Naive thymus-derived CD4-positive, alpha-beta T cell (primary cell): ENCODE measurements at regions not wholly inside any gene's neighbourhood (a gene's known extent, or its start where the extent isn't known, plus 50 kb on each side); places are given as distances from the start of the nearest gene placed in this dataset.
"Not testable (repeated sequence)": the region's sequence is repeated elsewhere in the genome, so short reads cannot be mapped to it uniquely, and the experiment has no call there.

Experiments used
- ATAC-seq: fragments of 150-1000 bp; cut with Tn5 transposase; 2 replicates; pipeline ENCODE4 v1.10.0; 2021; ENCODE audit warnings: mild to moderate bottlenecking, moderate library complexity
- CTCF ChIA-PET: fragments of 350-600 bp; sonication (Branson Sonifier 250); formaldehyde crosslinking; loops from one replicate; lab custom pipeline; 2021; ENCODE audit warnings: antibody characterized with exemption; lab: Charles Lee
- POLR2A ChIA-PET: fragments of 350-600 bp; sonication (Branson Sonifier 250); formaldehyde crosslinking; loops from one replicate; lab custom pipeline; 2021; ENCODE audit warnings: antibody characterized with exemption, inconsistent platforms; lab: Charles Lee
- DNase-seq, 9 donors: peaks; one replicate each; pipeline versions ENCODE4 v3.0.0 to v3.0.0-alpha.2; 2020 to 2022; ENCODE audit warnings: mixed read lengths in 1 of 9
- H3K27ac ChIP-seq: one replicate; pipeline ENCODE4 v1.7.0; 2013; ENCODE audit warnings: mild to moderate bottlenecking, low read depth, low read length, moderate library complexity
- H3K27me3 ChIP-seq, 2 donors: one replicate each; pipeline ENCODE4 v1.7.0; 2013; ENCODE audit warnings: low read length in 2 of 2, mild to moderate bottlenecking in 2 of 2, moderate library complexity in 2 of 2; ENCODE audit not compliant: control insufficient read depth in 2 of 2, insufficient read depth in 2 of 2
- H3K36me3 ChIP-seq, 3 experiments: 1 replicate in 2 of 3; 2 replicates in 1 of 3; pipeline ENCODE4 v1.7.0; 2013; ENCODE audit warnings: low read length in 3 of 3, mild to moderate bottlenecking in 3 of 3, moderate library complexity in 1 of 3; ENCODE audit not compliant: insufficient read depth in 3 of 3, control insufficient read depth in 2 of 3
- H3K4me1 ChIP-seq, 2 donors: one replicate each; pipeline ENCODE4 v1.7.0; 2013; ENCODE audit warnings: low read length in 2 of 2, mild to moderate bottlenecking in 2 of 2, moderate library complexity in 1 of 2; ENCODE audit not compliant: control insufficient read depth in 2 of 2, insufficient read depth in 2 of 2
- H3K4me3 ChIP-seq: 2 replicates; pipeline ENCODE4 v1.7.0; 2013; ENCODE audit warnings: mild to moderate bottlenecking, low read length
- H3K9me3 ChIP-seq, 3 experiments: 1 replicate in 2 of 3; 2 replicates in 1 of 3; pipeline ENCODE4 v1.7.0; 2013; ENCODE audit warnings: low read length in 3 of 3; ENCODE audit not compliant: control insufficient read depth in 2 of 3
- H3K27ac Mint-ChIP-seq, 9 donors: one replicate each; pipeline ENCODE4 v1.8.0; 2020 to 2022; ENCODE audit warnings: mixed read lengths in 9 of 9, mild to moderate bottlenecking in 8 of 9, moderate library complexity in 5 of 9, inconsistent platforms in 2 of 9
- H3K27me3 Mint-ChIP-seq, 5 donors: one replicate each; pipeline ENCODE4 v1.8.0; 2021 to 2022; ENCODE audit warnings: mixed read lengths in 5 of 5, mild to moderate bottlenecking in 1 of 5
- H3K36me3 Mint-ChIP-seq, 5 donors: one replicate each; pipeline ENCODE4 v1.8.0; 2020 to 2022; ENCODE audit warnings: mixed read lengths in 5 of 5, mild to moderate bottlenecking in 3 of 5, inconsistent platforms in 1 of 5
- H3K4me1 Mint-ChIP-seq, 7 donors: one replicate each; pipeline ENCODE4 v1.8.0; 2020 to 2022; ENCODE audit warnings: mixed read lengths in 7 of 7, mild to moderate bottlenecking in 3 of 7, inconsistent platforms in 1 of 7
- H3K4me3 Mint-ChIP-seq, 10 donors: one replicate each; pipeline ENCODE4 v1.8.0; 2020 to 2022; ENCODE audit warnings: mild to moderate bottlenecking in 10 of 10, mixed read lengths in 10 of 10, moderate library complexity in 6 of 10, inconsistent platforms in 2 of 10
- H3K9me3 Mint-ChIP-seq, 11 donors: one replicate each; pipeline ENCODE4 v1.8.0; 2020 to 2022; ENCODE audit warnings: mixed read lengths in 11 of 11, mild to moderate bottlenecking in 4 of 11, inconsistent platforms in 1 of 11, moderate library complexity in 1 of 11
- intact Hi-C, 2 donors: fragments of 100-400 bp; cut with micrococcal nuclease; formaldehyde crosslinking; loops; one replicate each; pipeline ENCODE4 v1.15.1; 2023

DNA sequence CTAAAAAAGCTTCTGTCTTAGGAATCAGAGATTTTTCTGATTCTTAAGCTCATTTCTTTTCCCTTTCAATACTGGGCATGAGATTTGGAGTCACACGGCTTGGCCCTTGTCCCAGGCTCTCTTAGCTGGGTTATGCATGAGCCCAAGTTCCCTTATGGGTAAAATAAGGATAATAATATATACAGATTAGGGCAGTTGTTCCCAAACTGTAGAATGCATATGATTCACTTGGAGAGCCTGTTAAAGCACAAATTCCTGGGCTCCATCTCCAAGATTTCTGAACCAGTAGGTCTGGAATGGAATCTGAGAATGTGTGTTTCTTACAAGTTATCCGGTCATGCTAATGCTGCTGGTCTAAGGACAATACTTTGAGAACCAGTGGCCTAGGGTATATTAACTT, 154.0 kb downstream of the REEP3 start:
- intact Hi-C loops: no loop called here
- H3K27me3 Mint-ChIP-seq: peaks cover 0 to 13% (median 0%) of the 10 kb centered on the region in 5 donors
- no peaks in the 10 kb centered on the region for H3K9me3 ChIP-seq
- no peaks in the 10 kb centered on the region for H3K4me1 Mint-ChIP-seq
- DNase-seq: no peak
- ATAC-seq: no peak
- H3K4me3 Mint-ChIP-seq: no peak overlapping the region
- CTCF ChIA-PET: no interaction called here
- no peak overlapping the region for H3K27ac Mint-ChIP-seq
- POLR2A ChIA-PET: no interaction called here
- no peak overlapping the region for H3K4me3 ChIP-seq
- H3K27ac ChIP-seq: no peak overlapping the region
- no peaks in the 10 kb centered on the region for H3K36me3 Mint-ChIP-seq
- H3K27me3 ChIP-seq: no peaks in the 10 kb centered on the region
- H3K36me3 ChIP-seq: no peaks in the 10 kb centered on the region
- H3K4me1 ChIP-seq: no peaks in the 10 kb centered on the region
- H3K9me3 Mint-ChIP-seq: no peaks in the 10 kb centered on the region

DNA sequence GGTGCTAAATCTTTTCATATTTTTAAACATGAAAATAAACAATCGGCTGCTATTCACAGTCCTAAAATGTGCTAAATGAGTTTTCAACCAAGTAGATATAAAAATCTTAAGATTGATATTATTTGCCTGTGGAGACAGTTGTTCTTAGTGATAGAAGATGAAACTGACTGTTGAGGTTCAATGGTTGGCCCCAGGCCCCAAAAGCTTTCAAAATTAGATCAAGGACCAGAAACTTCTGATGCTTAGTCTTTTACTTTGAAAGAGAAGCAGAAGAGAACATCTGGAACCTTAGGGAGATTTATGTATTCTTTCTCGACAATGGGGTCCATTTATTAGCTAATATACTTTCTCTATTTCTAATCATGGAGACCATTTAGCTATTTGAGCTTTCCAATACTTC, 155.8 kb downstream of the REEP3 start:
- Histone ChIP-seq H3K27ac (no peak overlapping the region), H3K9me3 (no peaks in the 10 kb centered on the region), H3K4me3 (no peak overlapping the region), H3K36me3 (no peaks in the 10 kb centered on the region), H3K27me3 (no peaks in the 10 kb centered on the region), H3K4me1 (no peaks in the 10 kb centered on the region)
- H3K4me3 Mint-ChIP-seq: no peak overlapping the region
- CTCF ChIA-PET: interaction anchor here (0.6 kb wide), 1 partner anchor 27 kb away, joined by 3 read pairs; no protein-coding TSS in a partner anchor
- DNase-seq (no peak), ATAC-seq (no peak)
- intact Hi-C loops: no loop called here
- H3K9me3 Mint-ChIP-seq: peaks cover 0 to 3% (median 0%) of the 10 kb centered on the region in 11 donors
- H3K27ac Mint-ChIP-seq: no peak overlapping the region
- no peaks in the 10 kb centered on the region for H3K36me3 Mint-ChIP-seq
- H3K27me3 Mint-ChIP-seq: peaks cover 0 to 4% (median 0%) of the 10 kb centered on the region in 5 donors
- POLR2A ChIA-PET: no interaction called here
- no peaks in the 10 kb centered on the region for H3K4me1 Mint-ChIP-seq

DNA sequence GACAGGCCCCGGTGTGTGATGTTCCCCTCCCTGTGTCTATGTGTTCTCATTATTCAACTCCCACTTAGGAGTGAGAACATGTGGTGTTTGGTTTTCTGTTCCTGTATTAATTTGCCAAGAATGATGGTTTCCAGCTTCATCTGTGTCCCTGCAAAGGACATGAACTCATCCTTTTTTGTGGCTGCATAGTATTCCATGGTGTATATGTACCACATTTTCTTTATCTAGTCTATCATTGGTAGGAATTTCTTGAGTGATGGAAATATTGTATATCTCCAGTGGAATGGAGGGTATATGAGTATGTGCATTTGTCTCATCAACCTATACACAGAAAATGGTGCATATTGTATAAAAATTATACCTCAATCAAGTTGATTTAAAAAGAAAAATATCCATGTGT, 159.3 kb downstream of the REEP3 start:
- DNase-seq, H3K27me3 ChIP-seq, ATAC-seq, H3K27ac Mint-ChIP-seq, CTCF ChIA-PET, H3K4me1 ChIP-seq, H3K27me3 Mint-ChIP-seq, POLR2A ChIA-PET, H3K9me3 ChIP-seq, H3K36me3 Mint-ChIP-seq, H3K4me3 ChIP-seq, H3K9me3 Mint-ChIP-seq, H3K27ac ChIP-seq, H3K4me3 Mint-ChIP-seq, H3K36me3 ChIP-seq, intact Hi-C loops: not testable (repeated sequence)
- peaks cover 0 to 12% (median 0%) of the 10 kb centered on the region in 7 donors for H3K4me1 Mint-ChIP-seq

DNA sequence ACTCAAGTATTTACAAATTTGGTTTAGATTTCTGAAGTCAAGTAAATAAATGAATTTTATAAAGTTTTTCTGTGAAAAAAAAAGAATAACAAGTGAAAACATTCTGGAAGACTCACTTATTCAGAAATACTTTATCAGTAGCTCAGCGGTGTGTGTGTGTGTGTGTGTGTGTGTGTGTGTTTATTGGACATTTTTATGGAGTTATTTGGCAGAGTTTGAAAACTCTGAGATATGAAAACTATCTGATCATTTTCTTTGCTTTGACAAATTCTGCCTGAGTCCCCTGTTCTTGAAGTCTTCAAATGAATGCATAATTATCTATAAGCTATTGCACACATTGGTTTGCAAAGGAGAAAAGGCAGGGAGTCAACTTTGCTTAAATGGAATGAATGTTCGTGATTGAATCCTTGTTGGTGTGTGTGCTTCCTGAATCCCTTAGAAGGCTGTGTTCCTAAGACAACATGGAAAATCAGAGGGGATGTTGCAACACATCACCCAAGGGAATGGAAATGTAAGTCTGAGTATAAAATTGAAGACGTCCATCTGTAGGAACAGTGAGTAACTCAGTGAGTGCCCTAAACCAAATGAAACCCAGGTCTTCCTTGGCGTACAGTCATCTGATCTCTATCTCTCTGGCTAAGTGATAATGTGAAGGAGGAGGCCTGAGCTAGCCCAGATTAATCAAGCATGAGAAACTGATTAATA, 160.9 kb downstream of the REEP3 start:
- Histone ChIP-seq H3K4me1 (no peaks in the 10 kb centered on the region), H3K27me3 (no peaks in the 10 kb centered on the region), H3K9me3 (no peaks in the 10 kb centered on the region), H3K4me3 (no peak overlapping the region), H3K36me3 (no peaks in the 10 kb centered on the region), H3K27ac (no peak overlapping the region)
- POLR2A ChIA-PET: no interaction called here
- CTCF ChIA-PET: no interaction called here
- H3K4me1 Mint-ChIP-seq: peaks cover 0 to 12% (median 0%) of the 10 kb centered on the region in 7 donors
- ATAC-seq (no peak), DNase-seq (no peak)
- no peaks in the 10 kb centered on the region for H3K36me3 Mint-ChIP-seq
- H3K27ac Mint-ChIP-seq: no peak overlapping the region
- peaks cover 0 to 13% (median 6%) of the 10 kb centered on the region in 5 donors for H3K27me3 Mint-ChIP-seq
- intact Hi-C loops: no loop called here
- H3K9me3 Mint-ChIP-seq: peaks cover 0 to 3% (median 0%) of the 10 kb centered on the region in 11 donors
- no peak overlapping the region for H3K4me3 Mint-ChIP-seq

DNA sequence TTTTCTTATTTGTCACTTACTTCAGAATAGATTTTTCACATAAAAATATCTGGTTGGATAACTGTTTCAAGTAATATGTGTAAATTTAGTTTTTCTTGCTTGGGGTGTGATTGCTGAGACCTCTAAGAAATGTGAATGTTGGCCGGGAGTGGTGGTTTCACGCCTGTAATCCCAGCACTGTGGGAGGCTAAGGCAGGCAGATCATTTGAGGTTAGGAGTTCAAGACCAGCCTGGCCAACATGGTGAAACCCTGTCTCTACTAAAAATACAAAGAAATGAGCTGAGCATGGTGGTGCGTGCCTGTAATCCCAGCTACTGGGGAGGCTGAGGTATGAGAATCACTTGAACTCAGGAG, 161.5 kb downstream of the REEP3 start:
- POLR2A ChIA-PET, H3K4me3 ChIP-seq, H3K9me3 Mint-ChIP-seq, DNase-seq, H3K27ac ChIP-seq, H3K36me3 Mint-ChIP-seq, H3K36me3 ChIP-seq, CTCF ChIA-PET, H3K27ac Mint-ChIP-seq, H3K4me1 ChIP-seq, H3K9me3 ChIP-seq, H3K4me3 Mint-ChIP-seq, H3K27me3 ChIP-seq, intact Hi-C loops, ATAC-seq: not testable (repeated sequence)
- Mint-ChIP-seq H3K4me1 (peaks cover 0 to 12% (median 0%) of the 10 kb centered on the region in 7 donors), H3K27me3 (peaks cover 0 to 13% (median 8%) of the 10 kb centered on the region in 5 donors)

DNA sequence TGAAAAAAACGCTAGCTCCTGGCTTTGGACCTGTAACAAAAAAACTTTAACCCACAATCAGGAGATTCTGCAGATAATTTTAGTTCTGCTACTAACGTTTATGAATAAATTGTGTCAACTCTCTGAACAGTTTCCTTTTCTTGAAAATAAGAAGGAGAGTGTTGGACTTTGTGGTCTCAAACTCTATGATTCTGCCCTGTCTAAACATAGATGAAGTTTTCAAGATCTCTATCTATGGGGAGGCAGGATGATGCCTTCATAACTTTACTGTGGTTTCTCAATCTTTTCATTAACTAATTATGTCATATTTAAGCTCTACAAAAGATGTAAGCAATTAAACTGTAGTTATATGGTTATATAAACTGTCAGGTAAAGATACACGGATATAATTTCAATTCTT, 162.0 kb downstream of the REEP3 start:
- no peaks in the 10 kb centered on the region for H3K36me3 ChIP-seq
- ChIA-PET POLR2A (no interaction called here), CTCF (no interaction called here)
- H3K4me3 ChIP-seq: no peak overlapping the region
- no peaks in the 10 kb centered on the region for H3K36me3 Mint-ChIP-seq
- H3K4me1 ChIP-seq: no peaks in the 10 kb centered on the region
- intact Hi-C loops: no loop called here
- no peaks in the 10 kb centered on the region for H3K27me3 ChIP-seq
- ATAC-seq (no peak), DNase-seq (no peak)
- H3K9me3 Mint-ChIP-seq: peaks cover 0 to 3% (median 0%) of the 10 kb centered on the region in 11 donors
- no peak overlapping the region for H3K27ac Mint-ChIP-seq
- no peak overlapping the region for H3K27ac ChIP-seq
- H3K27me3 Mint-ChIP-seq: peaks cover 4 to 13% (median 12%) of the 10 kb centered on the region in 5 donors
- H3K4me1 Mint-ChIP-seq: peaks cover 0 to 12% (median 0%) of the 10 kb centered on the region in 7 donors
- no peak overlapping the region for H3K4me3 Mint-ChIP-seq
- H3K9me3 ChIP-seq: no peaks in the 10 kb centered on the region

DNA sequence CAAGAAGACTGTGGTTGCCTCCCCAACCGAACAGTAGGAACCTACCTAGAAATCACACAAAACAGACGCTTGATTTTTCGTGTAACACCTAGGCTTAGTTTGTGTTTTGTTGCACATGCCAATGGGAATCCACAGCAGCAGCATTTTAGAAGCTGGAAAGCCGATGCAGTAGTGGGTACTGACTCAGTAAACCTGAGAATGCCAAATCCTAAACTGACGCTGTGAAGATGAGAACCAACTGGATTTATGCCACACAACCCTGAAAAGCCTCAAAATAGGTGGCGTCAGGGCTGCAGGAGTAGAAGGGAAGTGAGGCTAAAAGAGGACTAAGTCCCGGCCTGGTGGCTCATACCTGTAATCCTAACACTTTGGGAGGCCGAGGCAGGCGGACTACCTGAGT, 162.5 kb downstream of the REEP3 start:
- no peak overlapping the region for H3K27ac ChIP-seq
- Mint-ChIP-seq H3K9me3 (peaks cover 0 to 3% (median 0%) of the 10 kb centered on the region in 11 donors), H3K4me3 (no peak overlapping the region), H3K27ac (peak overlapping the region in 1 of 9 donors; percentile 56), H3K4me1 (peaks cover 0 to 12% (median 0%) of the 10 kb centered on the region in 7 donors), H3K36me3 (no peaks in the 10 kb centered on the region), H3K27me3 (peaks cover 4 to 14% (median 12%) of the 10 kb centered on the region in 5 donors)
- H3K27me3 ChIP-seq: no peaks in the 10 kb centered on the region
- no peaks in the 10 kb centered on the region for H3K9me3 ChIP-seq
- H3K4me1 ChIP-seq: no peaks in the 10 kb centered on the region
- DNase-seq (no peak), ATAC-seq (no peak)
- H3K4me3 ChIP-seq: no peak overlapping the region
- no peaks in the 10 kb centered on the region for H3K36me3 ChIP-seq
- ChIA-PET CTCF (no interaction called here), POLR2A (no interaction called here)
- intact Hi-C loops: no loop called here
